T-helper 17 cell (primary cell): ENCODE measurements at regions not wholly inside any gene's neighbourhood (a gene's known extent, or its start where the extent isn't known, plus 50 kb on each side); places are given as distances from the start of the nearest gene placed in this dataset.
A peak's percentile ranks its signal among the peaks of the same experiment; 100 is the strongest.

ENCODE experiments used
- ATAC-seq: fragments of 150-1000 bp; cut with Tn5 transposase; 2 replicates; pipeline ENCODE4 v1.10.0; 2021; ENCODE audit warnings: mild to moderate bottlenecking, moderate library complexity
- DNase-seq, 3 donors: peaks; one replicate each; pipeline versions ENCODE4 v3.0.0 to v3.0.0-alpha.2; 2020 to 2021
- H3K9me3 ChIP-seq: one replicate; pipeline ENCODE4 v1.7.0; 2013; ENCODE audit warnings: low read length, mild to moderate bottlenecking; ENCODE audit not compliant: control insufficient read depth, poor library complexity, severe bottlenecking
- H3K27ac Mint-ChIP-seq: one replicate; pipeline ENCODE4 v1.8.0; 2022; ENCODE audit warnings: mild to moderate bottlenecking, moderate library complexity, mixed read lengths
- H3K27me3 Mint-ChIP-seq: one replicate; pipeline ENCODE4 v1.8.0; 2022; ENCODE audit warnings: mixed read lengths
- H3K36me3 Mint-ChIP-seq: one replicate; pipeline ENCODE4 v1.8.0; 2022; ENCODE audit warnings: low read depth, mixed read lengths
- H3K4me1 Mint-ChIP-seq: one replicate; pipeline ENCODE4 v1.8.0; 2022; ENCODE audit warnings: mild to moderate bottlenecking, mixed read lengths
- H3K4me3 Mint-ChIP-seq: one replicate; pipeline ENCODE4 v1.8.0; 2022; ENCODE audit warnings: mild to moderate bottlenecking, moderate library complexity, mixed read lengths

- H3K27me3 Mint-ChIP-seq: peaks cover 18% of the 10 kb centered on the region
- no peak overlapping the region for H3K4me3 Mint-ChIP-seq
- peaks cover 4% of the 10 kb centered on the region for H3K36me3 Mint-ChIP-seq
- H3K27ac Mint-ChIP-seq: no peak overlapping the region
- DNase-seq: no peak
- peaks cover 7% of the 10 kb centered on the region for H3K4me1 Mint-ChIP-seq
- H3K9me3 ChIP-seq: no peaks in the 10 kb centered on the region
- ATAC-seq: peak; percentile 49
Measured at GRCh38 chr12:48286665-48287064, 64.1 kb downstream of the ZNF641 start.

DNA sequence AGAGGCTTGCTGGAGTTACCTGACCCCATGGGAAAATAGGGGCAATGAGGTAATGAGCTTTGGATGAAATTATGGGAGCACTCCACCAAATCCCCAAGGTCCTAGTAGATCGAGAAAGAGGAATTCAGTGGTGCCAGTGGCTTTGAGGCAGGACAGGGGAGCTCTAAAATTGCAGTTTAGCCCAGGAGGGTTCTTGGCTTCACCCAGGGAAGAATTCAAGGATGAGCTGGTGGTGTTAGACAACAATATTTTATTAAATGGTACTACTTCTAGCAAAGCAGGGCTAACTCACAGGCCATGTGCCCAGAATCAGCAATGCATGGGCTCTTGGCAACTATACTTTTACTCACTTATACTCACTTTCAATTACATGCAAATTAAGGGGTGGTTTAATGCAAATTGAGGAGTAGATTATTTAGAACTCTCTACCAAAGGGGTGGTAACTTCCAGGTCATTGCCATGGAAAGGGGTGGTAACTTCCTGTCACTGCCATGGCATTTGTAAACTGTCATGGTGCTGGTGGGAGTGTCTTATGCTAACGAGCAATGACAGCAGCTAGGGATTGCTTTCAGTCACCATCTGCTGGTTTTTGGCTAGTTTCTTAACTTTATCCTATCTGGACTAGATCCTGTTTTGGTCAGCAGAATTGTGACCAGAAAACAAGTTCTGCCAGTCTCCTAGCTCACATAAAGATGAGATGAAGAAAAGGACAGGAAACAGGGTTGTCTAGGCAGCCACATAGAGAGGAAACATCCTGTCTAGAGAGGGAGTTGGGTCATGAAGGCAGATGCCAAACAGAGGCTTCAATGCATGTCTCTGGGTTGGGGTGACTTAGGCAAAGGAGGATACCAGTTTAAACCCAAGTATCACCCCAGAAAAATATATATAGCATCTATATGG lies 64.7 kb downstream of the ZNF641 start:
- Mint-ChIP-seq H3K4me1 (peaks cover 7% of the 10 kb centered on the region), H3K4me3 (peak overlapping the region; percentile 73), H3K27ac (no peak overlapping the region), H3K36me3 (peaks cover 4% of the 10 kb centered on the region), H3K27me3 (peaks cover 20% of the 10 kb centered on the region)
- DNase-seq (no peak), ATAC-seq (peak; percentile 84)
- H3K9me3 ChIP-seq: no peaks in the 10 kb centered on the region

GRCh38 chr12:48281811-48282210 lies 68.9 kb downstream of the ZNF641 start:
- Mint-ChIP-seq H3K4me3 (no peak overlapping the region), H3K36me3 (no peaks in the 10 kb centered on the region), H3K27ac (no peak overlapping the region), H3K27me3 (peaks cover 11% of the 10 kb centered on the region), H3K4me1 (peaks cover 7% of the 10 kb centered on the region)
- no peaks in the 10 kb centered on the region for H3K9me3 ChIP-seq
- DNase-seq (no peak), ATAC-seq (no peak)

DNA sequence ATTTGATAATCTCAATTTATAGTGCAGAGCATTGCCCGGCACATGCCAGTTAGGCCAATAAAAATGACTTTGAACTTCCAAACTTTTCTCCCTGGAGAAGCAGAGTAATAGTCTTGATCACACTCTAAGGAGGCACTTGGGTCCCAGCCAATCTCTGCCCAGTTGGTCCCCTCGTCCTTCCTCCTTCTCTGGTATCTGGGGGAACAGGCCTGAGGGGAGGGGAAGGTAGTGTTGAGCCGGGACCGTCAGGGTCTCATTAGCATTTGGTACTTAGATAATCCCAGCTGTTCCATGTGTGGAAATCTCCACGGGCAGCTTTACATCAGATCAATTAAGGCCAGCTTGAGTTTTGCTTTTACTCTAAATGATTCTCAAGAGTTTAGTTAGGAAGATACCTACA lies 70.1 kb downstream of the ZNF641 start:
- DNase-seq (no peak), ATAC-seq (no peak)
- Mint-ChIP-seq H3K27me3 (peaks cover 11% of the 10 kb centered on the region), H3K4me3 (no peak overlapping the region), H3K36me3 (no peaks in the 10 kb centered on the region), H3K4me1 (no peaks in the 10 kb centered on the region), H3K27ac (no peak overlapping the region)
- no peaks in the 10 kb centered on the region for H3K9me3 ChIP-seq

DNA sequence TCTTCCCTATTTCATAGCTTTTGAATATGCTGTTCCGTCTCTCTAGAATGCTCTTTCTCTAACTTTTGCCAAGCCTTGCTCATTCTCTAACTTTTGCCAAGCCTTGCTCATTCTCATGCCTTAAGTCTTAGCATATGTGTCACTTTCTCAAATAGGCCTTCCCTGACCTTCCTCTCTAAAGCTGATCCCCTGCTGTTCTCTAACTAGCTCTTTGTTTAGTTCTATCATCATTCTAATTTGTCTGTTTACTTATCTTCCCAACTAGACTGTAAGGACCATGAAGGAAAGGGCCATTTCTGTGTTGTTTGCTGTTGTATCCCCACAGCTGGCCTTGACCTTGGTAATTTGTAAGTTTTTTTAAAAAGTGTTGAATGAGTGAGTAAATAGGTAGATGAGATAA lies 71.1 kb downstream of the ZNF641 start:
- Mint-ChIP-seq H3K27me3 (peaks cover 11% of the 10 kb centered on the region), H3K4me3 (no peak overlapping the region), H3K27ac (no peak overlapping the region), H3K4me1 (no peaks in the 10 kb centered on the region), H3K36me3 (peaks cover 2% of the 10 kb centered on the region)
- no peak for DNase-seq
- no peak for ATAC-seq
- H3K9me3 ChIP-seq: no peaks in the 10 kb centered on the region

- ATAC-seq (no peak), DNase-seq (no peak)
- Mint-ChIP-seq H3K36me3 (peaks cover 2% of the 10 kb centered on the region), H3K27me3 (peaks cover 11% of the 10 kb centered on the region), H3K27ac (no peak overlapping the region), H3K4me3 (no peak overlapping the region), H3K4me1 (no peaks in the 10 kb centered on the region)
- no peaks in the 10 kb centered on the region for H3K9me3 ChIP-seq
Measured at GRCh38 chr12:48279101-48279500, 71.6 kb downstream of the ZNF641 start.

- ATAC-seq (no peak), DNase-seq (no peak)
- H3K9me3 ChIP-seq: no peaks in the 10 kb centered on the region
- Mint-ChIP-seq H3K36me3 (peaks cover 7% of the 10 kb centered on the region), H3K27ac (no peak overlapping the region), H3K27me3 (peaks cover 16% of the 10 kb centered on the region), H3K4me3 (no peak overlapping the region), H3K4me1 (no peaks in the 10 kb centered on the region)
Measured at GRCh38 chr12:48276621-48277020, 73.5 kb upstream of the OR10AD1 start.

- DNase-seq (no peak), ATAC-seq (no peak)
- no peaks in the 10 kb centered on the region for H3K36me3 Mint-ChIP-seq
- H3K4me1 Mint-ChIP-seq: no peaks in the 10 kb centered on the region
- no peaks in the 10 kb centered on the region for H3K9me3 ChIP-seq
- H3K4me3 Mint-ChIP-seq: no peak overlapping the region
- H3K27me3 Mint-ChIP-seq: peaks cover 7% of the 10 kb centered on the region
- H3K27ac Mint-ChIP-seq: no peak overlapping the region
Measured at GRCh38 chr12:48266826-48267225, 63.7 kb upstream of the OR10AD1 start.

- ATAC-seq (no peak), DNase-seq (no peak)
- no peaks in the 10 kb centered on the region for H3K4me1 Mint-ChIP-seq
- no peak overlapping the region for H3K4me3 Mint-ChIP-seq
- H3K27ac Mint-ChIP-seq: no peak overlapping the region
- no peaks in the 10 kb centered on the region for H3K9me3 ChIP-seq
- H3K27me3 Mint-ChIP-seq: peaks cover 7% of the 10 kb centered on the region
- no peaks in the 10 kb centered on the region for H3K36me3 Mint-ChIP-seq
Measured at GRCh38 chr12:48265777-48266176, 62.7 kb upstream of the OR10AD1 start.

- Mint-ChIP-seq H3K4me3 (no peak overlapping the region), H3K4me1 (no peaks in the 10 kb centered on the region), H3K27ac (no peak overlapping the region), H3K27me3 (peaks cover 7% of the 10 kb centered on the region), H3K36me3 (no peaks in the 10 kb centered on the region)
- ATAC-seq (no peak), DNase-seq (no peak)
- no peaks in the 10 kb centered on the region for H3K9me3 ChIP-seq
Measured at GRCh38 chr12:48263617-48264016, 60.5 kb upstream of the OR10AD1 start.

- no peaks in the 10 kb centered on the region for H3K9me3 ChIP-seq
- no peak overlapping the region for H3K4me3 Mint-ChIP-seq
- DNase-seq: no peak
- H3K27me3 Mint-ChIP-seq: peaks cover 7% of the 10 kb centered on the region
- no peaks in the 10 kb centered on the region for H3K4me1 Mint-ChIP-seq
- ATAC-seq: no peak
- H3K27ac Mint-ChIP-seq: no peak overlapping the region
- H3K36me3 Mint-ChIP-seq: peaks cover 2% of the 10 kb centered on the region
Measured at GRCh38 chr12:48261773-48262172, 58.7 kb upstream of the OR10AD1 start.
